GM12873 (cell line): ENCODE measurements at regions not wholly inside any gene's neighbourhood (a gene's known extent, or its start where the extent isn't known, plus 50 kb on each side); places are given as distances from the start of the nearest gene placed in this dataset.

Experiments used
- TF ChIP-seq, protein P1 (sequence below): IDR thresholded peaks from 2 replicates; pipeline ENCODE4 v1.5.1; 2012; ENCODE audit warnings: low read depth, mild to moderate bottlenecking, moderate library complexity, low read length, control low read depth; ENCODE audit not compliant: insufficient read depth; ENCODE audit errors: missing control alignments

DNA sequence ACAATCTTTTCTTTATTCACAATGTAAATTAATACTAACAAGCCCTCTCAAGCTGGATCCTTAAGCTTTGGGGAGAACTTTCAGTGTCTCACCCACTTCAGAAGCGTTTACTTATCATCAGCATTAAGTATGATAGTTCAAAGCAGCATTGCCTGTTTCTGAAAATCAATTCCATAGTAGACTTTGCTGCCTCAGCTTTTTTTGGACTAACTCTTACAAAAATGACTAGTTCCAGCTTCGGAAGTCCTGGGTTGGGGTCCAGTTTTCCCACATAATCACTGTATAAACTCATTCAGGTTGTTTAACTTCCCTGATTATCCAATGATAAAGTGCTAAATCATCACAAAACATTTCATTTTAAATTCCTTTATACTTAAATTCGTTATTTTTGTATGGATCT, 114.4 kb downstream of the NR2F2 start:
- TF ChIP-seq, protein P1, sequence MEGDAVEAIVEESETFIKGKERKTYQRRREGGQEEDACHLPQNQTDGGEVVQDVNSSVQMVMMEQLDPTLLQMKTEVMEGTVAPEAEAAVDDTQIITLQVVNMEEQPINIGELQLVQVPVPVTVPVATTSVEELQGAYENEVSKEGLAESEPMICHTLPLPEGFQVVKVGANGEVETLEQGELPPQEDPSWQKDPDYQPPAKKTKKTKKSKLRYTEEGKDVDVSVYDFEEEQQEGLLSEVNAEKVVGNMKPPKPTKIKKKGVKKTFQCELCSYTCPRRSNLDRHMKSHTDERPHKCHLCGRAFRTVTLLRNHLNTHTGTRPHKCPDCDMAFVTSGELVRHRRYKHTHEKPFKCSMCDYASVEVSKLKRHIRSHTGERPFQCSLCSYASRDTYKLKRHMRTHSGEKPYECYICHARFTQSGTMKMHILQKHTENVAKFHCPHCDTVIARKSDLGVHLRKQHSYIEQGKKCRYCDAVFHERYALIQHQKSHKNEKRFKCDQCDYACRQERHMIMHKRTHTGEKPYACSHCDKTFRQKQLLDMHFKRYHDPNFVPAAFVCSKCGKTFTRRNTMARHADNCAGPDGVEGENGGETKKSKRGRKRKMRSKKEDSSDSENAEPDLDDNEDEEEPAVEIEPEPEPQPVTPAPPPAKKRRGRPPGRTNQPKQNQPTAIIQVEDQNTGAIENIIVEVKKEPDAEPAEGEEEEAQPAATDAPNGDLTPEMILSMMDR: no peak

DNA sequence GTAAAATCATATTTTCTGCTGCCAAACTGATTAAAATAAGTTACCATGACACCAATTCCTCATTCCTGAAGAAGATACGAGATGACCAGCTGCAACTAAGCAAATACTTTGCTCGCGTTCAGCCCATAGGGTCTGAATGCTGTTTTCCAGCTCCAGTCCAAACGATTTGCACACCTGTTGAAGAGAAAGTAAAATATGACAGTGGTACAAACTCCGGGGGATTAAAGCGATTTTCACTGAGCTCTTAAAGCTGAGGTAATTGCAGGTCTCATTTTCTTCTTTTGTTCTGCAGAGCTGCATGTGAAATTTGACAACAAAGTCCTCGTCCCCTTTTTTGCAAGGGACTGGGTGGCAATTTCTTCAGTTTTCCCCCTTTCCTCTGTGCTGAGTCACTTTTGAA, 118.4 kb downstream of the NR2F2 start:
- TF ChIP-seq, protein P1: no peak

DNA sequence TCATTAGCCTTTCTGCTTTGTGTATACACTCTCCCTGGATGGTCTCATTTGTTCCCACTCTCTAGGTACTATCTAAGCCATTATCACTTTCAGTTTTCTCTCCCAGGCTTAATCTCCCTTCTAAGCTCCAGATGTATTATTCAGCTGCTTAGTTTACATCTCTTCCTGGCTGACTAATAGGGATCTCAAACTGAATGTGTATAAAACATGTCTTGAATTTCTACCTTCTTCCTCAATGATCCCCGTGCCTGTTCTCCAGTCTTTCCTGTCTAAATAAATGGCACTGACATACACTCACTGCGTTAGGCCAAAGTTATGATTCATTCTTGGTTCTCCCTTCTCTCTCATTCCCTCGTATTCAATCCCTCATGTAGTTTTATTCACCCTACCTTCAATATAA, 127.3 kb downstream of the NR2F2 start:
- TF ChIP-seq, protein P1: no peak

DNA sequence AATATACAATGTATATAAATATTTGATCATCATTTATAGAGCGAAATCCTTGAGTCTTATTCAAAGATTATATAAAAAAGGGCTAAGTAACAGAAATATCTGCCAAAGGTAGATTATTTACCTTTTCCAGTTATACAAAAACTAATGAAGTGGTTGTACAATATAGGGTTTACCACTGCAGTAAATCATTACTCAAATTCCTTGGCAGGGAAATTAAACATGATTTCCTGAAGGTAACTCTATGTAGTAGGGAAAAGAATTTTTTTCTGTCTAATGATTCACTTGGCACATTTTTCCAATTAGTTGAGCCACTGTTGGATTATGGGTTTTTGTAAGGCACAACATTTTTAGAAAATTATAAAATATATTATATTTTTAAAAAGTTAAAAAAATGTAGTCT, 129.6 kb downstream of the NR2F2 start:
- TF ChIP-seq, protein P1: no peak

DNA sequence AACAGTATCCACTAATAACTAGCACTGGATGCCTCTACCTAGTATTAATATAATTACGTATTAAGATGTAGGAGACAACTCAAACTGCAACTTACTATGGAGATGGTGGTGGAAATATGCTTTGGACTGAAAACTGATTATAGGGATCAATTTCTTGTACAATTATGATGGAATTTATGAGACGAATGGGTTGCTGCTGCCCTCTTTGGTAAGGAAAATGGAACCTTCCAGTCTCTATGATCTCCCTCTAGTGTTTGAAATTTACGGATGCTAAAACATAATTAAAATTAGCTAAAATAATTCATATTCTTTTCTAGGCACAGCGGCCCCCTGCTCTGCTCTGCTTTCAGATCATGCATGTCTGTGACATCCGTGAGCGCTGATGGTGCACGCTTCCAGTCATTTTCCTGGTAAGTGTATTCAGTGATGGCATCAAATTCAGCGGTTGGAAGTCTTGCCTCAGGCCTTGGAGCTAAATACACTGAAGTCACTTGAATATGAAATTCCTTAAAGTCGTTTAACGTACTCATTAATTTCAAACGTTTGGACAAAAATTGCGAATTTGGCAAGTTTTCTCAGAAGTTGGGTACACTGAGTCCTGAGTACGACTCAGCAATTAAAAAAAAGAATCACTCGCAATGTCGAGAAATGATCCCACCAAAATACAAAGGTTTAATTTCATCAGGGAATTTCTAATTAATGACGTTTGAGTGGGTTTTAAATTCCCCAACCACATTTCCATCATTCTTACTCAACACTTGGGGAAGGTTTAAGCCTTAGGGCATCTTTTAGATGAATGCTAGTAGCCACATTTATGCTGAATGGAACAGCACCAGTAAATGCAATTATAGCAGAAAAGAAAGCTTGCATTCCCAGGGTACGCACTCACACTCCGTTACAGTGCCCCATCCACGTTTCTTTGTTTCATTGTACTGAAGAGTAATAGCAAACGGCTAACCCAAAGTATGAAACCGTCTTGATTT, 132.6 kb downstream of the NR2F2 start:
- TF ChIP-seq, protein P1: no peak

DNA sequence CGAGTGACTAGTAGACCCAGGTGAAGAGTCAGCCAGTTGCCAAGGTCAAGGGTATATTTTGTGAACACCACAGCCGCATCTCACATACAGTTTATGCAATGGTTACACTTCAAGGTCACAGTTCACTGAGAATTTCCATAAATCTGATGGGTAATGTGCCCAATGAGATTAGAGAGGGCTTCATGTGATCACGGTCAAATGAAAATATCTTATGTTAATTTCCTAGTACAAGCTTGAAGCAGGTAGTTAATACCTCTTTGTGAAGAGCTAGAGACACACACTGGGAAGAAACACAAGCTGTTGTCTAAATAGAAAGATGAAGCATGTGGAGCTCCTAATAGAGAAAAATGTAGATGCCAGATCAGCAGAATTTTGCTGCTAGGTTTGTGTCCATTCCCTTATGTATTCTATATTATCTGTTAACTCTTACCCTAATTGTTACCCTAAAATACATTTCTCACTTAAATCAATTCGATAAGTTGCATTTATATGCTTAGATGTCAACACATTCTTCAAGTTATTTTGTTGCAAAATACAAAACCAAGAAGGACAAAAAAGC, 136.0 kb downstream of the NR2F2 start:
- TF ChIP-seq, protein P1: no peak

DNA sequence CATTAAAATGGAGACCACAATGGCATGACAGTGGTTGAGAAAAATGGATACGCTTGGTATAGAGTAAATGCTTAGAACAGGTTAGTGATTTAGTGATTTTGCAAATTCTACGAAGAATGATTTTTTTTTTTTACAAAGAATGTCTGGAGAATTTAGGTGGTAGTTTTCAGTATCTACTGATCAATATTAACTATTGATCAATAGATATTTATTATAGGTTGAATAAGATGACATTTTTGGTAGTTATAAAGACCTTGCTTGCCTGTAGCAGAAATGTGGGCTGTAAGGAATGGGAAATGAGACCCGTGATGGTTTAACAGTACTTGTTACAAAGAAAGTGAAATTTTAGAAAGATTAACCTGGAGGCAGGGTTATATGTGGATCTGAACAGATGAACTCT, 137.5 kb downstream of the NR2F2 start:
- TF ChIP-seq, protein P1: no peak
